WERI-Rb-1 (cell line): ENCODE measurements at regions not wholly inside any gene's neighbourhood (a gene's known extent, or its start where the extent isn't known, plus 50 kb on each side); places are given as distances from the start of the nearest gene placed in this dataset.

Source experiments
- DNase-seq: peaks from one replicate; pipeline ENCODE4 v3.0.0-alpha.2; 2020
- H3K27ac ChIP-seq: fragments of 250-450 bp; sonication (Bioruptor Pico); 2 replicates; pipeline ENCODE4 v1.5.1; 2020; ENCODE audit warnings: mild to moderate bottlenecking, moderate library complexity
- H3K27me3 ChIP-seq: fragments of 250-450 bp; sonication (Bioruptor Pico); 2 replicates; pipeline ENCODE4 v1.5.1; 2021; ENCODE audit warnings: mild to moderate bottlenecking, low read depth, moderate library complexity; ENCODE audit not compliant: insufficient read depth, severe bottlenecking
- H3K36me3 ChIP-seq: fragments of 250-450 bp; sonication (Bioruptor Pico); 2 replicates; pipeline ENCODE4 v1.5.1; 2020; ENCODE audit warnings: mild to moderate bottlenecking, moderate library complexity
- H3K4me3 ChIP-seq: 2 replicates; pipeline ENCODE4 v1.5.1; 2011; ENCODE audit warnings: low read depth, mild to moderate bottlenecking, control low read depth, low read length
- H3K9me3 ChIP-seq: fragments of 250-450 bp; sonication (Bioruptor Pico); 2 replicates; pipeline ENCODE4 v1.5.1; 2021; ENCODE audit warnings: mild to moderate bottlenecking, moderate library complexity; ENCODE audit not compliant: severe bottlenecking
- TF ChIP-seq, protein P1 (sequence below): IDR thresholded peaks from 2 replicates; pipeline ENCODE4 v1.5.1; 2011; ENCODE audit warnings: low read depth, mild to moderate bottlenecking, control low read depth, inconsistent platforms, low read length

- Histone ChIP-seq H3K36me3 (no peaks in the 10 kb centered on the region), H3K27ac (no peak overlapping the region)
- TF ChIP-seq, protein P1, sequence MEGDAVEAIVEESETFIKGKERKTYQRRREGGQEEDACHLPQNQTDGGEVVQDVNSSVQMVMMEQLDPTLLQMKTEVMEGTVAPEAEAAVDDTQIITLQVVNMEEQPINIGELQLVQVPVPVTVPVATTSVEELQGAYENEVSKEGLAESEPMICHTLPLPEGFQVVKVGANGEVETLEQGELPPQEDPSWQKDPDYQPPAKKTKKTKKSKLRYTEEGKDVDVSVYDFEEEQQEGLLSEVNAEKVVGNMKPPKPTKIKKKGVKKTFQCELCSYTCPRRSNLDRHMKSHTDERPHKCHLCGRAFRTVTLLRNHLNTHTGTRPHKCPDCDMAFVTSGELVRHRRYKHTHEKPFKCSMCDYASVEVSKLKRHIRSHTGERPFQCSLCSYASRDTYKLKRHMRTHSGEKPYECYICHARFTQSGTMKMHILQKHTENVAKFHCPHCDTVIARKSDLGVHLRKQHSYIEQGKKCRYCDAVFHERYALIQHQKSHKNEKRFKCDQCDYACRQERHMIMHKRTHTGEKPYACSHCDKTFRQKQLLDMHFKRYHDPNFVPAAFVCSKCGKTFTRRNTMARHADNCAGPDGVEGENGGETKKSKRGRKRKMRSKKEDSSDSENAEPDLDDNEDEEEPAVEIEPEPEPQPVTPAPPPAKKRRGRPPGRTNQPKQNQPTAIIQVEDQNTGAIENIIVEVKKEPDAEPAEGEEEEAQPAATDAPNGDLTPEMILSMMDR: peak; percentile 70
Measured at GRCh38 chr5:117454716-117455212, 880.1 kb upstream of the SEMA6A start.

DNA sequence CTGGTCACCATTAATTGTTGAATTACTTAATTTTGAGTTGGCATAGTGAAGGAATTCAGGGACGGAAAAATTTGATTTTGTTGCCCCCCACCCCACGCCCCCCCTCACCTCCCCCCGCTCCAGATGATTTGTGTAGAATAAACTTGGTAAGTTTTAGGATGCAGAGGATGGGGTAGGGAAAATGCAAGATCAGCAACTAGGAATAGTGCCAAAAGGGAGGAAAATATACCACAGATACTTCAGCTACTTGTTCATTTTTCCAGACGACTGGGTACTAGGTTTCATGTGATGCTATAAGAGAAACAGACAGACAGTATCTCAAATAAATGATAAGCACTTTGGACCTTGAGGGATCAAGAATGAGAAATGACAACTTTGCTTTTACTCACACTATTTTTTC, 862.2 kb upstream of the SEMA6A start:
- no peak for DNase-seq
- no peak overlapping the region for H3K27ac ChIP-seq
- TF ChIP-seq, protein P1: no peak
- no peak overlapping the region for H3K4me3 ChIP-seq
- no peaks in the 10 kb centered on the region for H3K36me3 ChIP-seq
- H3K27me3 ChIP-seq: no peaks in the 10 kb centered on the region
- H3K9me3 ChIP-seq: no peaks in the 10 kb centered on the region

More at GRCh38 chr5:117454716-117455212, 880.1 kb upstream of the SEMA6A start:
- DNase-seq: peak; percentile 67
- H3K4me3 ChIP-seq: no peak overlapping the region
- H3K9me3 ChIP-seq: no peaks in the 10 kb centered on the region
- no peaks in the 10 kb centered on the region for H3K27me3 ChIP-seq

GRCh38 chr5:117435203-117435602, 860.6 kb upstream of the SEMA6A start:
- no peak for DNase-seq
- Histone ChIP-seq H3K27me3 (no peaks in the 10 kb centered on the region), H3K27ac (no peak overlapping the region), H3K4me3 (no peak overlapping the region), H3K9me3 (no peaks in the 10 kb centered on the region), H3K36me3 (no peaks in the 10 kb centered on the region)
- TF ChIP-seq, protein P1: no peak

DNA sequence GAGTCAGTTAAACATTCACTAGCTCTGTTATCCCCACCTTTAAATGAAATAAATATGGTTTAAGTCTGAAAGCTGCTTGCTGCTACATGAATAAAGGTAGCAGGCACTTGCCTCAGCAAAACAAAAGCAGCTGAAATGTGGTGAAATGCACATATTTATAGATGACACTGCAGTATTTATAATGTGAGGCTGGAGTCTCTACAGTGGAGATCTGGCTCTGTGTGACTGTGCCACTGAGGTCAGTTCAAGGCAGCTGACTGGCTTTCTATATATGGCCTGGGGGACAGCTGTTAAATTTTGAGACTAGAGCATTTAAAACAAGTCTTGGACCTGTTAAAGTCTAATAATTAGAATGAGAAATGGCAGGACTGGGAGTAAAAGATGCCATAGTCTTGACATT, 859.6 kb upstream of the SEMA6A start:
- Histone ChIP-seq H3K27me3 (no peaks in the 10 kb centered on the region), H3K9me3 (no peaks in the 10 kb centered on the region), H3K4me3 (no peak overlapping the region), H3K27ac (no peak overlapping the region), H3K36me3 (no peaks in the 10 kb centered on the region)
- TF ChIP-seq, protein P1: no peak
- no peak for DNase-seq

GRCh38 chr5:117433818-117434217, 859.2 kb upstream of the SEMA6A start:
- no peaks in the 10 kb centered on the region for H3K27me3 ChIP-seq
- no peaks in the 10 kb centered on the region for H3K9me3 ChIP-seq
- TF ChIP-seq, protein P1: no peak
- no peak overlapping the region for H3K27ac ChIP-seq
- no peak overlapping the region for H3K4me3 ChIP-seq
- no peak for DNase-seq
- no peaks in the 10 kb centered on the region for H3K36me3 ChIP-seq

DNA sequence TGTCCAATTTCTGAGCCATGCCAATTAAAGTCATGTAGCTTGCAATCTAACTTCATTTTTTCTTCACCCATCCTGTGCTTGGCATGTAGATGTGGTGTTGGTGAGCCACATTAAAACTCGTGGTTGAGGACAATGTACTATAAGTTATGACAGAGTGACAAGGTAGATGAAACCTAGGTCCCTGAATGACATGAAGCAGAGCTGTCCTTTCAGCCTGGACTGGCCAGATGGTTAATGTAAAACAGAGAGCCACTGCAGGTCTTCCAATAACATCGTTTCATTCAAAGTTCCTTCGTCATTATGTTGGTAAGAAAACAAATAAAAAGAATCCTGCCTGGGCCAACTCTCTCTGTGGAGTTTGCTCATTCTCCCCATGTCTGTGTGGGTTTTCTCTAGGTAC, 856.5 kb upstream of the SEMA6A start:
- Histone ChIP-seq H3K27me3 (no peaks in the 10 kb centered on the region), H3K36me3 (no peaks in the 10 kb centered on the region), H3K4me3 (no peak overlapping the region), H3K27ac (no peak overlapping the region), H3K9me3 (no peaks in the 10 kb centered on the region)
- TF ChIP-seq, protein P1: no peak
- no peak for DNase-seq
